ENCODE measurements at regions not wholly inside any gene's neighbourhood (a gene's known extent, or its start where the extent isn't known, plus 50 kb on each side); places are given as distances from the start of the nearest gene placed in this dataset.

GRCh38 chr4:111678479-111678878 is 466.8 kb upstream of the FAM241A start:
- TF ChIP-seq, protein P1, sequence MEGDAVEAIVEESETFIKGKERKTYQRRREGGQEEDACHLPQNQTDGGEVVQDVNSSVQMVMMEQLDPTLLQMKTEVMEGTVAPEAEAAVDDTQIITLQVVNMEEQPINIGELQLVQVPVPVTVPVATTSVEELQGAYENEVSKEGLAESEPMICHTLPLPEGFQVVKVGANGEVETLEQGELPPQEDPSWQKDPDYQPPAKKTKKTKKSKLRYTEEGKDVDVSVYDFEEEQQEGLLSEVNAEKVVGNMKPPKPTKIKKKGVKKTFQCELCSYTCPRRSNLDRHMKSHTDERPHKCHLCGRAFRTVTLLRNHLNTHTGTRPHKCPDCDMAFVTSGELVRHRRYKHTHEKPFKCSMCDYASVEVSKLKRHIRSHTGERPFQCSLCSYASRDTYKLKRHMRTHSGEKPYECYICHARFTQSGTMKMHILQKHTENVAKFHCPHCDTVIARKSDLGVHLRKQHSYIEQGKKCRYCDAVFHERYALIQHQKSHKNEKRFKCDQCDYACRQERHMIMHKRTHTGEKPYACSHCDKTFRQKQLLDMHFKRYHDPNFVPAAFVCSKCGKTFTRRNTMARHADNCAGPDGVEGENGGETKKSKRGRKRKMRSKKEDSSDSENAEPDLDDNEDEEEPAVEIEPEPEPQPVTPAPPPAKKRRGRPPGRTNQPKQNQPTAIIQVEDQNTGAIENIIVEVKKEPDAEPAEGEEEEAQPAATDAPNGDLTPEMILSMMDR (IDR thresholded peaks at IDR 0.05; ENCODE audit: poor library complexity, severe bottlenecking): no peak
- TF ChIP-seq REST (IDR thresholded peaks at IDR 0.05; ENCODE audit: borderline replicate concordance) (no peak), POLR2AphosphoS5 (IDR thresholded peaks at IDR 0.05) (no peak), EP300 (conservative IDR thresholded peaks at IDR 0.05; ENCODE audit: poor library complexity, severe bottlenecking) (no peak), TAF1 (IDR thresholded peaks at IDR 0.05; ENCODE audit: low read depth) (no peak), EZH2 (IDR thresholded peaks at IDR 0.05; ENCODE audit: borderline replicate concordance, insufficient read depth, low read length, poor library complexity, severe bottlenecking) (no peak), RAD21 (conservative IDR thresholded peaks at IDR 0.05) (no peak), SMC3 (conservative IDR thresholded peaks at IDR 0.05; ENCODE audit: poor library complexity) (no peak)
